C4-2B (cell line): ENCODE measurements at regions not wholly inside any gene's neighbourhood (a gene's known extent, or its start where the extent isn't known, plus 50 kb on each side); places are given as distances from the start of the nearest gene placed in this dataset.

Source experiments
- H3K27ac ChIP-seq: fragments of 450-650 bp; 2 replicates; pipeline ENCODE4 v1.5.1; 2017
- ZFX ChIP-seq: fragments of 450-650 bp; IDR thresholded peaks from 2 replicates; pipeline ENCODE4 v1.6.1; 2017
- TF ChIP-seq, protein P1 (sequence below): fragments of 450-650 bp; conservative IDR thresholded peaks from 2 replicates; pipeline ENCODE4 v1.5.1; 2017; ENCODE audit warnings: mild to moderate bottlenecking

DNA sequence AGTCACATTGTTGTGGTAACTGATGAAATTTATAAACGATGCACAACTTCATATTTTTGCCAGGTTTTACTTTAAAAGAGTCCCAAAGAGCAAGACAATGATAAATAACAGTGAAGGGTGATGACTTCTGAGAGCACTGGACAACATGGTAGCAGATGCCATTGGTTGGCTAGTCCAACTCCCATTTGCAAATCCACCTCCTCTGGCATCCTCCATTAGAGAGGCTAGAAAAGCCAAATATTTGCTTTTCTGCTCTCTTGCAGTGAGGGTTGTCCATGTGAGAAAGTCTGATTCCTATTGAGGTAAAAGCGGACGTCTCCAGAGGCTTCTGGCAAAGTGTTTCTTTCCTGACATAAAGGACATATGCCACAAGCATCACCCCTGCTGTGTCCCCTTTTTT is 89.6 kb upstream of the BMP4 start:
- no peak overlapping the region for H3K27ac ChIP-seq
- TF ChIP-seq ZFX, result no peak
- TF ChIP-seq, protein P1, sequence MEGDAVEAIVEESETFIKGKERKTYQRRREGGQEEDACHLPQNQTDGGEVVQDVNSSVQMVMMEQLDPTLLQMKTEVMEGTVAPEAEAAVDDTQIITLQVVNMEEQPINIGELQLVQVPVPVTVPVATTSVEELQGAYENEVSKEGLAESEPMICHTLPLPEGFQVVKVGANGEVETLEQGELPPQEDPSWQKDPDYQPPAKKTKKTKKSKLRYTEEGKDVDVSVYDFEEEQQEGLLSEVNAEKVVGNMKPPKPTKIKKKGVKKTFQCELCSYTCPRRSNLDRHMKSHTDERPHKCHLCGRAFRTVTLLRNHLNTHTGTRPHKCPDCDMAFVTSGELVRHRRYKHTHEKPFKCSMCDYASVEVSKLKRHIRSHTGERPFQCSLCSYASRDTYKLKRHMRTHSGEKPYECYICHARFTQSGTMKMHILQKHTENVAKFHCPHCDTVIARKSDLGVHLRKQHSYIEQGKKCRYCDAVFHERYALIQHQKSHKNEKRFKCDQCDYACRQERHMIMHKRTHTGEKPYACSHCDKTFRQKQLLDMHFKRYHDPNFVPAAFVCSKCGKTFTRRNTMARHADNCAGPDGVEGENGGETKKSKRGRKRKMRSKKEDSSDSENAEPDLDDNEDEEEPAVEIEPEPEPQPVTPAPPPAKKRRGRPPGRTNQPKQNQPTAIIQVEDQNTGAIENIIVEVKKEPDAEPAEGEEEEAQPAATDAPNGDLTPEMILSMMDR, result no peak

DNA sequence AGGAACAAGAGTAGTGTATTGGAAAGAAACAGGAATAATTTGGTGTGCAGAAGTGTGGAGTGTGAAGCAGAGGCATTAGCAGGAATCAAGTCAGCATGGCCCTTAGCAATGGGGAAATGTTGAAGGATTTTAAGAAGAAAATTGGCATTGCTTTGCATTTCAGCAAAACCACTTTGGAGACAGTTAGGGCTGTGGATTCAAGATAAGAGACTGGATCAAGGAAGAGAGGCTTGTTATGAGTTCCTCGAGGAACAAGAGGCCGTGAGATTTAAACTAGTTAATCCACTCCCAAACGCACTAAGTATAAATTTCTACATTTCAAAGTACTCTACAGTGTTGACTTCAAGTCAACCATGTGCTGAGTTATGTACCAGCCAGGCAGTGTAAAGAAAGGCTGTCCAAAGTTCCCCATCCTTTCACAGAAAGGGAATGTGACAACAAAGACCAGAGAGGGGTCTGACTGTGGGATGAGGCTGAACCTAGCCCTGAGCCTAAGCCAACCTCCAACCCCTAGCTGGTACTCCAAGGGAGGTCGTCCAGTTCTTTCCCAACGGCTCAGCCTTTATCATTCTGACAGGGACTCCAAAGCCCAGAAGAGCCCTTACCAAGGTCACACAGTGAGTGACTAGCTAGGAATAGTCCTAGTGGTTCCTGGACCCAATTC is 91.2 kb upstream of the BMP4 start:
- no peak overlapping the region for H3K27ac ChIP-seq
- TF ChIP-seq, protein P1, result no peak
- TF ChIP-seq ZFX, result no peak

DNA sequence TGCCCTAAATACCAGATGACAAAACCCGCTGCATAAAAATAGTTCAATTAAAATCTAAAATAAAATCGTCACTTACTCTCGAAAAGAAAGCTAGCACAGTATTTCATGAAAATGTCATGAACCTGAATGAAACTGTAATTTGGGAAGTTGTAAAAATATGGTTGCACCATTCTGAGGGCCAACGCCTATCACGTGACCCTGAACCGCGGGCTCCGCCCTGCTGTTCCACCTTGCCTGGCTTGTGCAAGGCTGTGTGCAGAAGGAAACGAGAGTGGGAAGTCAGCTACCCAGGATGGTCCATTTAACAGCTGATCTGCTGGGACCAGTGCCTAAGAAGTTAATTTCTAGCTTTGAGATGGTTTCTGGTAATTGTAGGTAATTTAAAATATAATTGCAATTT is 91.7 kb upstream of the BMP4 start:
- no peak for TF ChIP-seq ZFX
- TF ChIP-seq, protein P1, result no peak
- no peak overlapping the region for H3K27ac ChIP-seq

DNA sequence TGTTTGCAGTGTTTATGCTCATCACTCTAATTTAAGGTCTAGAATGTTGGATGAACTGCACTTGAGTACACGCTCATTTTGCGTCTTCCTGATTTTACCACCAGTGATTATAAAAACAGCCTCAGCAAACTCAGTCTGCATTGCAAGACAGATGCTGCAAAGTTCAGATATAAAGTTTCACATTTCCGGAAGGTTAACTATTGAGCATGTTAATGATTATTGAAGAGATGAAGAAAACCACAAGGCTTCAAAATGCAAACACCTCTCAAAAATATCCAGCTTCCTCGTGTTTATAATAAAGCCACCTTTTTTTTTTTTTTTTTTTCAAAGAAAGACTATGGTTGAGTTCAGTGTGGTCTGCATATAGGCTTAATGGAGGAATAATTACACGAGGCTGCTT is 92.1 kb upstream of the BMP4 start:
- TF ChIP-seq ZFX, result no peak
- TF ChIP-seq, protein P1, result no peak

DNA sequence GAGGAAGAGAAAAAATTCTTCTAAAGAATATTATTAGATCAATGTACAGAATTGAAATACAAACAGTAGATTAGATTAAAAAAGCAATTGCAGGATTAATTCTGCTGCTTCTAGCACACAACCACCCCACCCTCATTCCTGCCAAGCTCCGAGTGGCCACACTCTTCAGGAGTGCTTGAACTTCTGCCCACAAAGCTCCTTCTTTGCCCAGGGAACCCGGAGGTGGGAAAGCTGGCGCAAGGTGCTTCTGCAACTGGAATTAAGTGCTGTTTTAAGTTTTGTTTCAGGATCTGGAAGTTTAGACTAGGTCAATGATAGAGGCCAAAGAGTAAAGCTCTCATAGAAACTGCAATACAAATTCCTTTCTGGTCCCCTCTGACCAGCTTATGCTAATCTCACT is 94.1 kb upstream of the BMP4 start:
- TF ChIP-seq, protein P1, result no peak
- no peak for TF ChIP-seq ZFX
- no peak overlapping the region for H3K27ac ChIP-seq

More for the DNA sequence above, 92.1 kb upstream of the BMP4 start:
- no peak overlapping the region for H3K27ac ChIP-seq

DNA sequence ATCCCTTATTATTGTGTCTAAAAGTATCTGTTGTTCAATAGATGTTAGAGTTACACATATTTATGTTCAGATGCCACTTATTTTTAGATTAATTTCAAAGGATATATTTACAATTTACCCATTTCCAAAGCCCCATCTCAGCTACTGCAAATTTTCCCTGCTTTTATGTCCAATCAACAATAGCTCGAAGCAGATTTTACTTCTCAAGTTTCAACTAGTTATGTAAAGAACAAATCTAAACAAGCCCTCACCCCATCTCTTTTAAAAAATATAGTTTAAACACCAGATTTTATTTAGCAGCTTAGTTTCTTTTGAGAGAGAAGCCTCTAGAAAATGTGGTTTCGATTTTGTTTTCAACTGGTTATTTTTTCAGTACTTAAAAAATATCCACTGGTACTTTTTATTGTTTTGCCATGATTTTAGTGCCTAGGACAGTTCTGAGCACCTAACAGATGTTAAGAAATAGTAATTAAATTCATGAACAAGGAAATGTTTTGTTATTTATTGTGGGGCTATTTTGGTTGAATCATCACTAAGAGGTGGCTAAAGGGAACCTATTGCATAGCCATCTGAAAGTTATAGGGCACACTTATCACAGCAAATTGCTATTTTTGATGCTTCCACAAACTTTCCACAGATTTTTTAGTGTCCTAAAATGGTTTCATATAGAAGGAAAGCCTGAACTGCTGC is 96.2 kb upstream of the BMP4 start:
- no peak overlapping the region for H3K27ac ChIP-seq
- no peak for TF ChIP-seq ZFX
- TF ChIP-seq, protein P1, result no peak

DNA sequence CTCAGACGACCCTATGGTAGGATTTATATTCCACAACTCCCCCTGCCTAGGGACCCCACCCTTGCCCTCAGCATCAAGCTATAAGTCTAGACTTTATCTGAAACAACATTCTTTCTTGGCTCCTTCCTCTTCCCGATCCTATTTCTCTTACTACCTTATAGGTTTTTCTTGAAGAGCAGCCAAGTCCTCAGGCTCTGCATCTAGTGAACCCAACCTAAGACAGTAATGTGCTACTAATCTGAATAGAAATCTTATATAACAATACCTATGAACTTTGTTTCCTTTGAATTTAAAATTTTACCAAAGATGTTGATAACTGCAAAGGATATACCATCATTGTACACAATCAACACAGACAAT is 96.7 kb upstream of the BMP4 start:
- TF ChIP-seq ZFX, result no peak
- TF ChIP-seq, protein P1, result no peak
- H3K27ac ChIP-seq, result no peak overlapping the region
